Hepatocyte (in vitro differentiated cells): ENCODE measurements at regions not wholly inside any gene's neighbourhood (a gene's known extent, or its start where the extent isn't known, plus 50 kb on each side); places are given as distances from the start of the nearest gene placed in this dataset.

ENCODE experiments used
- CTCF ChIP-seq: fragments of 200-600 bp; sonication (generic); IDR thresholded peaks from 2 replicates; pipeline ENCODE4 v1.5.1; 2016; ENCODE audit warnings: antibody characterized with exemption, mild to moderate bottlenecking; ENCODE audit not compliant: poor library complexity
- EZH2 ChIP-seq: fragments of 200-600 bp; sonication (generic); IDR thresholded peaks from 2 replicates; pipeline ENCODE4 v1.6.1; 2016; ENCODE audit warnings: antibody characterized with exemption, mild to moderate bottlenecking, borderline replicate concordance

GRCh38 chr3:64917914-64918453 is 230.2 kb upstream of the ADAMTS9 start:
- TF ChIP-seq CTCF = no peak
- no peak for TF ChIP-seq EZH2
